Activated CD4-positive, alpha-beta T cell treated with anti-CD3 and anti-CD28 coated beads, Interleukin-2, amount 50 U/mL, for 1 hour (primary cell): ENCODE measurements at regions not wholly inside any gene's neighbourhood (a gene's known extent, or its start where the extent isn't known, plus 50 kb on each side); places are given as distances from the start of the nearest gene placed in this dataset.

ENCODE experiments used
- DNase-seq: peaks from one replicate; pipeline ENCODE4 v3.0.0-alpha.2; 2020

DNA sequence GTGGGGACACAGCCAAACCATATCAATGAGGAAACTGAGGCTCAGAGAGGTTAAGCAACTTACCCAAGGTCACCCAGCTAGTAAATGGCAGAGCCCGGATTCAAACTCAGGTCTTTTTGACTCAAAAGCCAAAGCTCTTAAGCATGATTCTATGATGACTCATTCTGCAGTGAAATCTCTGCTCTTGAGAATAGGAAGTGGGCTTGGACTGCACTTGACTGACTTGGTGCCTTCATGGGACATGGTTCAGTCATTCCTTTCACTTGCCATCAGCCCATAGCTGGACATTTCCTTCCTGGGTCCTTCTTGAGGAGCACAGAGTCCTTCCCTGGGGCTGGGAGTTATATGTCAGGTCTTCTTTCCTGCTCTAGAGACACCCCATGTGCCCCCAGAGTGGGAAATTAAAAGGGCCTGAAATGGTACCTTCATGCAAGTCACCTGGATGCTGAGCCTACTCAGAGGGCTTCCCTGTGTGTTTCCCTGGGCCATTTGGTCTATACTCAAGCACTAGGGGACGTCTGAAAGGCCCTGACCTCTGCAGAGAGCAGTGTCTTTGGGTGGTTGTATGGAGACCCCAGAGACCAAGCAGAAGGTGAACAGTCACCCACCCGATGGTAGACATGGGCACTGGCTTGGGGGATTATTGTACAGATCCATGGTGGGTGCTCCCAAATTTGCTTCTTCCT, 62.4 kb upstream of the SDK1 start:
- DNase-seq, result no peak

DNA sequence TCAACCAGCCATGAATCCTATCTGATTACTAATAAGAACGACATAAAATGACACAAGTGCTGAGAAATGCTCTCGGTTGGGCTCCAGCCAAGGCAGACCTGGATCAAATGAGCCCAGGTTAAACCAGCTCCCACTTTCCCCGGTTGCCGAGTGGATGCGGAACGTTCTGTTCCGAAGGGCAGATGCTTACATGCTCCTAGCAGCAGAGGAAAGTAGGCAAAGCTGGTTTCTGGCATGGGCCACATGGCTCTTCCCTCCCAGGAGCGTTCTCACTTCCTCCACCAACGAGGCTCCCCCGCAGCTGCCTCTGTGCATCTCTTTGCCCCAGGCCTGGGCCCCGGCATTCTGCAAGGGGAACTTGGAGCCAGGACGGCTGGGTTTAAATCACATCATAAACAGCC, 61.8 kb upstream of the SDK1 start:
- DNase-seq, result no peak

DNA sequence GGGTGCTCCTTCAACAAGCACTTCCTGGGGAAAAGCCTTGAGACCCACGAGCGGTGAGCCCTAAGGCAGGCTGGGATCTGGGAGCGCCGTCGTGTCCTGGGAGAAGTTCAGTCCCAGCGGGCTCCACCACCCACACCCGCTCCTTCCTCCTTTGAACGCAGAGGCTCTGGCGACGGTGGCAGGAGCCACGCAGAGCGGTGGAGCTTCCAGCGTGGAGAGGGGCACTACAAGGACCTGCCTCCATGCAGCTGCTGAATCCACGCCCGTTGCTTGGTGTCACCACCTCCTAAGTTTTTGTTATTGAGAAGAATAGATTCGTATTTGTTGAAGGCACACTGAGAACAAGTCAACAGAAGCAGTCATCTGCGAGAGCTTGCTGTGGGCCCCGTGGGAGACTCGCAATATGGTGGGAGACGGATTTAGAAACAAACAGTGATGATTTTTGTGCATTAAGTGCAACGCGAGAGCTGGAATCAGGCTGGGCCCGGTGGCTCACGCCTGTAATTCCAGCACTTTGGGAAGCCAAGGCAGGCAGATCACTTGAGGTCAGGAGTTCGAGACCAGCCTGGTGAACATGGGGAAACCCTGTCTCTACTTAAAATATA, 60.1 kb upstream of the SDK1 start:
- DNase-seq, result no peak

DNA sequence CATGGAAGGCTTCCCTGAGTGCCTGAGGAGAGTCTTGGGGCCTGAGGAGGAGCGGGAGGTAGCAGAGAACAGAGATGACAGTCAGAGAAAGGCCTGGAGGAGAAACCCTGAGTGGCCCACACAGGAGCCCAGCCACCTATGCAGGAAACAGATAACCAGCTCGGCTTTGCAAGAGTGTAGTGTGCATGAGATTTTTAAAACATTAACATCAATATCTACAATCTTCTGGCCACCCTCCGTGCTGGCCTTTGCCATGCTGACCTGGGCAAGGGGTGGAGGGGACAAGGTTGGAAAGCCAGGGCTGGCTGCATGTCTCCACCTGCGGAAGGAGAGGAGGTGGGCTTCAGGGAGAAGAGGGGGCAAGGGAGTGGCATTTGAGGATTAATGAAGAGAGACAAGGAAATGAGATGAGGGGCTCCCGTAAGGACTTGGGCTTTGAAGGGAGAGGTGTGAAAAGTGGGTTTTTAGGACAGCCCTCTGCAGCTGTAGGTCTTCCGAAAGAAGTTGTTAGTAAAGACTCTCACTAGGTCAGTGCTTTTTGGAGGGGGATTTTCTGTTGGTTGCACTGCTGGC, 59.3 kb upstream of the SDK1 start:
- no peak for DNase-seq

DNA sequence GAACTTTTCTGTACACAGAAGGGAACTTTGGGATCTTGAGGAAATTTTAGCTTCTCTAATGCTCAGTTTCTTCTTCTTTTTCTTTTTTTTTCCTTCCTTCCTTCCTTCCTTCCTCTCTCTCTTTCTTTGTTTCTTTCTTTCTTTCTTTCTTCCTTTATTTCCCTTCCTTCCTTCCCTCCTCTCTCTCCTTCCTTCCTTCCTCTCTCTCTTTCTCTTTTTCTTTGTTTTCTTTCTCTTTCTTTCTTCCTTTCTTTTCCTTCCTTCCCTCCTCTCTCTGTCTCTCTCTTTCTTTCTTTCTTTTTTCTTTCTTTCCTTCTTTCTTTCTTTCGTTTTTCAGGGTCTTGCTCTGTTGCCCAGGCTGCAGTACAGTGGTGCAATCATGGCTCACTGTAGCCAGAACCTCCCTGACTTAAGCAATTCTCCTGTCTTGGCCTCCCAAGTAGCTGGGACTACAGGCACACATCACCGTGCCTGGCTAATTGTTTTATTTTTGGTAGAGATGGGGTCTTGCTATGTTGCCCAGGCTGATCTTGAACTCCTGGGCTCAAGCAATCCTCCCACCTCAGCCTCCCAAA, 58.6 kb upstream of the SDK1 start:
- no peak for DNase-seq

DNA sequence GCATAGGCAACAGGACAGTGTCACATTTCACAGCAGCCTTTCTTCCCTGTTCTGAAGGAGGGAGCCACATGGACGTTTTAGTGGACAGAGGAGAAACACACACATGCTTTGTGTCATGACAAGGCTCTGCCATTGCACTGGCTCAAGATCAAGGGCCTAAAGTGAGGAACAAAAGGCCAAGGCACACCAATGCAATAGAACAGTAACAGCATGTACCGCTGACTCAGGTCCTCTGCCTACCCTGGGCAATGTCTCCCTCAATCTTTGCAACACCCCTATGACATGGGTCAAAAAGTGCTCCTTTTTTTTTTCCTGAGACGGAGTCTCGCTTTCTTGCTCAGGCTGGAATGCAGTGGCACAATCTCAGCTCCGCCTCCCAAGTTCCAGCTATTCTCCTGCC, 57.8 kb upstream of the SDK1 start:
- no peak for DNase-seq

DNA sequence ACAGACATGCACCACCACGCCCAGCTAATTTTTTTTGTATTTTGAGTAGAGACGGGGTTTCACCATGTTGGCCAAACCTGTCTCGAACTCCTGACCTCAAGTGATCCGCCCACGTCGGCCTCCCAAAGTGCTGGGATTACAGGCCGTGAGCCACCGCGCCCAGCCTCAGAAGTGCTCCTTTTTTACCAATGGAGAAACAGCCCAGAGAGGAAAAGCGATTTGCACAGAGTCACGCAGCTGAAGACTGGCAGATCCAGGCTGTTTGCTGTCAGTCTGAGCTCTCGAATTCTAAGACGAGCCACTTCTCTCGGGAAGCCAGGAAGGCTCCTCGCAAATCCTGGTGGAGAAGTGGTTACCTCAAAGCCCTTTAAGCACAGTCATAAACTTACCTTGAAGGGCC, 57.4 kb upstream of the SDK1 start:
- no peak for DNase-seq

DNA sequence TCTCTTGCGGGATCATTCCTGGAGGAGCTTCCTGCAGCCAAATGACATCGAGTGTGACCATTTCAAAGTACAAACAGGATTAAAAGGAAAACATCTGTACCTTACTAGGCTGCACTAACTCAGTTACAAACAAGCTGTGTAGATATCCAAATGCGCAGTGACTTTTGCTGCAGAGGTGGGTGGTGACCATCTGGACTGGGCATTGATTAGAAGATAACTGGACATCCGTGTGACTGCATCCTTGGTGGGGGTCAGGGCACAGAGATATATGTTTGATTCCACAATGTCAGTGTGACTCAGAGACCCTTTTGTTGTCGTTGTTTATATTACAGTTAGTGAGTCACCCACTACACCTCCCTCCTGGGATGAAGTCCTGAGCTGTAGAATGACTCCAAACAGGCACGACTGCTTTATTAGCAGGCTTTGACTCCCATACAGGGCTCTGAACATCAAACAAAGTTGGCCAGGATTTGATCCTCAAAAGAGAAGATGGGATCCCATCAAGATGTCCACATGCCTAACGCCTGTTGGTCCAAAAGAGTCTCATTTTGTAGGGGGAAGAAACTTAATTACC, 56.7 kb upstream of the SDK1 start:
- no peak for DNase-seq

DNA sequence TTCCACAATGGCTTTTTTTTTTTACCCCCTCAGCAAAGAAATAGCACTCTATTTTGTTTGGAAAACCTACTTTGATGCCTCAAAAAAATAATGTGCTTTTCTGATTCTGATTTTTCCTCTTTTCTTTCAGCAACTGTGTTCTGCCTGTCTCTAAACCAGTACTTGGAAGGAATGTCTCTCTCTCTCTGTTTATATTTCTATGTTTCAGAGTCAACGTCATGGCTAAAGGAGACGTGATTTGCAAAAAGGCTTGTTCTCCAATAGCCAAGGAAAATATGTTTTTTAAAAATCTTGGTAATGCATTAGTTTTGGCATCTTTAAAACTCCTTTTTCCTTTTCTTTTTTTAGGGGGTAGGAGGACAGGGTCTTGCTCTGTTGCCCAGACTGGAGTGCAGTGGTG, 56.0 kb upstream of the SDK1 start:
- no peak for DNase-seq

DNA sequence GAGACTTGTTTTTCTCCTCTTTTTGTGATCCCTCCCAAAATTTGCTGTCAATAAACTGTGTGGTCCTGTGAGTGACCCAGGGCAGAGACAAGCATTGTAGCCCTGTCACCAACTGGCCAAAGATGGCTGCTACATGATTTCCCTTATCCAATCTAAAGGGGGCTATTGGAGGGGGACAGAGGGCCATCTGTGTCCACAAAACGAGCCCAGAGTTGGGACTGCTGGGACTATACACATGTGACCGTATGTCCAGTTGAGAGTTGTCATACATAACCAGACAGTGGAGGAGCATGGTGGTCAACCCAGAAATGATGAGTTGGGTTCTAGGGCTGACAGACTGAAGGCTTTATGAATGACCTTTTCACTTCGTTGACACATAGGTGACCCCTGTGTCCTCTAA, 55.3 kb upstream of the SDK1 start:
- DNase-seq, result no peak

DNA sequence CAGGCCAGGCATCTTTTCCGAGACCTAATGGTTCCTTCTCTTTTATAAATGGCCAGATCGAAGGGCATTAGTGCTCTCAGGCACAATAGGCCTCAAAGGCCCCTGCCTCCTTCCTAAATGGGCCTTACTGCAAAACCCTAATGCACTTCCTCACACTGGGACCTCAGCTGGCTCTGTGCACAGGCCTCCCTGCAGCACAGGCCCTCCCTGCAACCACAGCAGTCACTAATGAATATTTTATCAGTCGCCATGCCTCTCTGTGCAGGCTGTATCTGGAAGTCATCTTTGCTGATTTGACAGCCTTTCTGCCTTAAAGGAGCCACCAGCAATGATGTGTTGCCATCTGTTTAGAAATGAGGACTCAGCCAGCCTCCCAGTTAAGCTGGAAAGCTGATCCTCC, 54.9 kb upstream of the SDK1 start:
- DNase-seq, result no peak

DNA sequence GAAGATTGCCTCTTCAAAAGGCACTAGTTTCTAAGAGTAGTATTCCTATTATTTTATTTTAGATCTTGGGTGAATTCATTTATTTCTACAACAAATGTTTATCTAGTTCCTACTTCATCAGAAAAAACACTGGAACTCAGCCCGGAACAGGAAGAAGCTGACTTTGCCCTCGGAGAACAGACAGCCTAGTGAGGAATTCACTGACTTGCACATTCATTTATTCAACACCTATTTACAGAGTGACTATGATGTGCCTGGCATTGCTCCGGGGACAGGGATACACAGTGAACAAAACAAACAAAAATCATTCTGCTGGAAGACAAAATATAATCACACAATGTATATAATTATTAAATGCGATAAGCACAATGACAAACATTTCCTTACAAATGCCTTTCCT, 54.4 kb upstream of the SDK1 start:
- DNase-seq, result no peak

DNA sequence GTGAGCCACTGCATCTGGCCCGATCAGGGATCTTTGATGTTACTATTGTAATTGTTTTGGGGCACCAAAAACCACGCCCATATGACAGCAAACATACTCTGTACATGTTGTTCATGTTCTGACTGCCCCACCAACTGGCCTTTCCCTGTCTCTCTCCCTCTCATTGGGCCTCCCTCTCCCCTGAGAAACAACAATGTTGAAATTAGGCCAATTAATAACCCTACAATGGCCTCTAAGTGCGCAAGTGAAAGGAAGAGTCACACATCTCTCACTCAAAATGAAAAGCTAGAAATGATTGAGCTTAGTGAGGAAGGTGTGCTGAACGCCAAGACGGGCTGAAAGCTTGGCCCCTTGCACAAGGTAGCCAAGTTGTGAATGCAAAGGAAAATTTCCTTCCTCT, 50.3 kb upstream of the SDK1 start:
- no peak for DNase-seq
